ENCODE measurements at regions not wholly inside any gene's neighbourhood (a gene's known extent, or its start where the extent isn't known, plus 50 kb on each side); places are given as distances from the start of the nearest gene placed in this dataset.

GRCh38 chr12:128120035-128120434 lies 146.9 kb upstream of the TMEM132C start:
- Histone ChIP-seq H3K27me3 (no peaks in the 10 kb centered on the region), H3K27ac (no peak overlapping the region), H3K36me3 (no peaks in the 10 kb centered on the region), H3K9me3 (ENCODE audit: low read depth) (no peaks in the 10 kb centered on the region), H3K4me3 (no peak overlapping the region), H3K4me1 (ENCODE audit: low read depth) (no peaks in the 10 kb centered on the region)
- TF ChIP-seq, protein P1, sequence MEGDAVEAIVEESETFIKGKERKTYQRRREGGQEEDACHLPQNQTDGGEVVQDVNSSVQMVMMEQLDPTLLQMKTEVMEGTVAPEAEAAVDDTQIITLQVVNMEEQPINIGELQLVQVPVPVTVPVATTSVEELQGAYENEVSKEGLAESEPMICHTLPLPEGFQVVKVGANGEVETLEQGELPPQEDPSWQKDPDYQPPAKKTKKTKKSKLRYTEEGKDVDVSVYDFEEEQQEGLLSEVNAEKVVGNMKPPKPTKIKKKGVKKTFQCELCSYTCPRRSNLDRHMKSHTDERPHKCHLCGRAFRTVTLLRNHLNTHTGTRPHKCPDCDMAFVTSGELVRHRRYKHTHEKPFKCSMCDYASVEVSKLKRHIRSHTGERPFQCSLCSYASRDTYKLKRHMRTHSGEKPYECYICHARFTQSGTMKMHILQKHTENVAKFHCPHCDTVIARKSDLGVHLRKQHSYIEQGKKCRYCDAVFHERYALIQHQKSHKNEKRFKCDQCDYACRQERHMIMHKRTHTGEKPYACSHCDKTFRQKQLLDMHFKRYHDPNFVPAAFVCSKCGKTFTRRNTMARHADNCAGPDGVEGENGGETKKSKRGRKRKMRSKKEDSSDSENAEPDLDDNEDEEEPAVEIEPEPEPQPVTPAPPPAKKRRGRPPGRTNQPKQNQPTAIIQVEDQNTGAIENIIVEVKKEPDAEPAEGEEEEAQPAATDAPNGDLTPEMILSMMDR (IDR thresholded peaks at IDR 0.05; ENCODE audit: low read depth, low read length): no peak
- DNase-seq (ENCODE audit: low read depth in 1 of 2, low spot score in 1 of 2): no peak

DNA sequence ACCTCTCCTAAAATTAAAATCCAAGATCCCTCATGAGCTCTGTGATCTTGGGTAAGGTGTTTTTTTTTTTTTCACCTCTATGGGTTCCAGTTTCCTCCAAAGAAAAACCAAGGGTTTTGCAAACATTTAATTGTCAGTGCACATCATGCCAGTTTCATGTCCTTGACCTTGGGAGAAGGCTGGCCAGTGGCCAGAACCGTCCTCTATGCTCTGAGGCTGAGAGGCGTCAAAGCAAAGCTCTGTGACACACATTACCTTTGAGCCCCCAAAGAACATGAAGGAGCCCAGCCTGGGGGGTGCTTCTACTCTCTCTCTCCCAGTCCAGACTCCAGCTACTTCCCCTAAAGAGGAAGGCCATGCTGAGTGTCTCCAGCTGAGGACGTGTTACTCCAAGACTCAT lies 145.5 kb upstream of the TMEM132C start:
- H3K27ac ChIP-seq: no peak overlapping the region
- no peaks in the 10 kb centered on the region for H3K36me3 ChIP-seq
- H3K9me3 ChIP-seq (ENCODE audit: low read depth): no peaks in the 10 kb centered on the region
- H3K27me3 ChIP-seq: no peaks in the 10 kb centered on the region
- no peak overlapping the region for H3K4me3 ChIP-seq
- no peaks in the 10 kb centered on the region for H3K4me1 ChIP-seq (ENCODE audit: low read depth)
- TF ChIP-seq, protein P1 (IDR thresholded peaks at IDR 0.05; ENCODE audit: low read depth, low read length): no peak
- no peak for DNase-seq (ENCODE audit: low read depth in 1 of 2, low spot score in 1 of 2)

DNA sequence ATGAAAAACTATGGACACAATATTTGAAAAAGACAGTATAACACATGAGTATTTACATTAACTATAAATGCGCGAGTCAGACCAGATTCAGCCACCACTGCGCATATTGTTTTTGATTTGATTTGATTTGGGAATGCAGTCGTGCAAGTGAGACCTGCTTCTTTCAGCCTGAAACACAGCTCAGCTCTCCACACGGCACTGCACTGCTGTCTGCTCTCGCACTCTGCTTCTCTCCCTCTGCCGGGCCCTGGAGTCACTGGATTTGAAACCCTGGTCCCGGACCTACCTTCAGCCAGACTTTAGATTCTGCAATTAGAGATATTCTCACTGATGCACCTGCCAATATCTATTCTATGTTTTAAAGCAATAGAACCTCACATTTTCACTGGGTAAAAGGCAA lies 143.9 kb upstream of the TMEM132C start:
- DNase-seq (ENCODE audit: low read depth in 1 of 2, low spot score in 1 of 2): no peak
- Histone ChIP-seq H3K4me3 (no peak overlapping the region), H3K27me3 (no peaks in the 10 kb centered on the region), H3K4me1 (ENCODE audit: low read depth) (no peaks in the 10 kb centered on the region), H3K27ac (no peak overlapping the region), H3K9me3 (ENCODE audit: low read depth) (no peaks in the 10 kb centered on the region), H3K36me3 (no peaks in the 10 kb centered on the region)
- TF ChIP-seq, protein P1 (IDR thresholded peaks at IDR 0.05; ENCODE audit: low read depth, low read length): no peak

DNA sequence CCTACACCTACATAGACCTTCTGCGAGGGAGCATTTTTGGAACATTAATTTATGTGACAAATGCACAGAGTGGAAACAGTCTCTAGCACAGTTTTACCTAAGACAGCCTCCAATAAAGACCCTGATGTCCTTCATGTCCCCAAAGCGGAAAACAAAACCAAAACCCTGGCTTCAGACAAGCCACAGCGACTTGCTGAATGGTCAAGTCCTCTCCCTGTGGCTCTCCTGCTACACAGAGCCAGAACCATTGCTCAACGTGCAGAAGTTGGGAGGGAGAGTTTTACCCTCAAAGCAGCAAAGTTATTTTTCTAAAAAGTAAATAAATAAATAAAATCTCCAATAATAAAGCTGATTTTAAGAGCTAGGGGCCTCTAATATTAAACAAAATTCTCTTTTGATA lies 135.0 kb upstream of the TMEM132C start:
- Histone ChIP-seq H3K27ac (no peak overlapping the region), H3K4me3 (no peak overlapping the region), H3K27me3 (no peaks in the 10 kb centered on the region), H3K4me1 (ENCODE audit: low read depth) (no peaks in the 10 kb centered on the region), H3K36me3 (no peaks in the 10 kb centered on the region), H3K9me3 (ENCODE audit: low read depth) (no peaks in the 10 kb centered on the region)
- TF ChIP-seq, protein P1 (IDR thresholded peaks at IDR 0.05; ENCODE audit: low read depth, low read length): no peak
- DNase-seq (ENCODE audit: low read depth in 1 of 2, low spot score in 1 of 2): no peak

- Histone ChIP-seq H3K27ac (no peak overlapping the region), H3K27me3 (no peaks in the 10 kb centered on the region)
Measured at GRCh38 chr12:128133321-128134073, 133.5 kb upstream of the TMEM132C start.

More at GRCh38 chr12:128133321-128134073, 133.5 kb upstream of the TMEM132C start:
- H3K36me3 ChIP-seq: no peaks in the 10 kb centered on the region
- no peak overlapping the region for H3K4me3 ChIP-seq
- no peaks in the 10 kb centered on the region for H3K9me3 ChIP-seq (ENCODE audit: low read depth)
- H3K4me1 ChIP-seq (ENCODE audit: low read depth): no peaks in the 10 kb centered on the region
- TF ChIP-seq, protein P1 (IDR thresholded peaks at IDR 0.05; ENCODE audit: low read depth, low read length): no peak
- DNase-seq (ENCODE audit: low read depth in 1 of 2, low spot score in 1 of 2): no peak
